22Rv1 (cell line): ENCODE measurements at regions not wholly inside any gene's neighbourhood (a gene's known extent, or its start where the extent isn't known, plus 50 kb on each side); places are given as distances from the start of the nearest gene placed in this dataset.

Source experiments
- CTCF ChIP-seq: fragments of 450-650 bp; IDR thresholded peaks from 2 replicates; pipeline ENCODE4 v1.5.1; 2017; ENCODE audit warnings: mild to moderate bottlenecking
- ZFX ChIP-seq: fragments of 450-650 bp; IDR thresholded peaks from 2 replicates; pipeline ENCODE4 v1.6.1; 2017; ENCODE audit warnings: antibody characterized with exemption, borderline replicate concordance

GRCh38 chr4:63965875-63966274 is 443.4 kb downstream of the TECRL start:
- TF ChIP-seq CTCF (no peak), ZFX (no peak)
